ENCODE measurements at regions not wholly inside any gene's neighbourhood (a gene's known extent, or its start where the extent isn't known, plus 50 kb on each side); places are given as distances from the start of the nearest gene placed in this dataset.

DNA sequence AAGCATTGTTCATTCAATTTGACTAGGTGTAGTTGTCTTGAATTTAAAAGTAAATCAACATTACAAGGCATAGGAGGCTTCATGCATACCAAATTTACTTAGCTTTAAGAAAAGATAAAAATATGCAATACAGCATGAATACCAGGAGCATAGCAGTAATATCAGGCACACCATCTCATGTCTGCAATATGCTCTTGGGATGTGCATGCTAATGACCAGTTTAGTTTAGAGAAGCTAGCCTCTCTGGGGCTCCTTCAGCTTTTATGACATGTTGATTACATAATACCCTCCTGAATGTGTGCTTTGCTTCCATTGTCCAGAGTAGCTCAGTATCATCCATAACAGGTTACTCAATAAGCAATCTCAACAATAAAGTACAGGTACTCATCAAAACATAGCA, 497.2 kb downstream of the FLRT2 start:
- intact Hi-C loops (cut with DNase I, micrococcal nuclease), result no loop called here
- DNase-seq (no peak), ATAC-seq (ENCODE audit: poor library complexity) (no peak)
- peaks cover 8% of the 10 kb centered on the region for H3K9me3 Mint-ChIP-seq
- peaks cover 17% of the 10 kb centered on the region for H3K36me3 Mint-ChIP-seq (ENCODE audit: low read depth)
- H3K4me3 ChIP-seq (ENCODE audit: low read length), result no peak overlapping the region
- H3K4me3 Mint-ChIP-seq, result no peak overlapping the region
- no peaks in the 10 kb centered on the region for H3K9me3 ChIP-seq (ENCODE audit: control insufficient read depth in 1 of 2, insufficient read depth in 1 of 2, low read length in 2 of 2)
- no peaks in the 10 kb centered on the region for H3K4me1 ChIP-seq (ENCODE audit: insufficient read depth, low read length)
- ChIA-PET CTCF (no interaction called here), POLR2A (no interaction called here)
- H3K36me3 ChIP-seq (ENCODE audit: insufficient read depth, low read length), result no peaks in the 10 kb centered on the region
- no peak overlapping the region for H3K27ac Mint-ChIP-seq
- no peak overlapping the region for H3K27ac ChIP-seq (ENCODE audit: low read depth in 1 of 2, low read length in 2 of 2)
- no peaks in the 10 kb centered on the region for H3K27me3 Mint-ChIP-seq
- no peaks in the 10 kb centered on the region for H3K27me3 ChIP-seq (ENCODE audit: control insufficient read depth in 1 of 2, insufficient read depth in 2 of 2, low read length in 2 of 2)
- no peak for TF ChIP-seq CTCF (IDR thresholded peaks at IDR 0.05)
- H3K4me1 Mint-ChIP-seq (ENCODE audit: low read depth), result peaks cover 17% of the 10 kb centered on the region

DNA sequence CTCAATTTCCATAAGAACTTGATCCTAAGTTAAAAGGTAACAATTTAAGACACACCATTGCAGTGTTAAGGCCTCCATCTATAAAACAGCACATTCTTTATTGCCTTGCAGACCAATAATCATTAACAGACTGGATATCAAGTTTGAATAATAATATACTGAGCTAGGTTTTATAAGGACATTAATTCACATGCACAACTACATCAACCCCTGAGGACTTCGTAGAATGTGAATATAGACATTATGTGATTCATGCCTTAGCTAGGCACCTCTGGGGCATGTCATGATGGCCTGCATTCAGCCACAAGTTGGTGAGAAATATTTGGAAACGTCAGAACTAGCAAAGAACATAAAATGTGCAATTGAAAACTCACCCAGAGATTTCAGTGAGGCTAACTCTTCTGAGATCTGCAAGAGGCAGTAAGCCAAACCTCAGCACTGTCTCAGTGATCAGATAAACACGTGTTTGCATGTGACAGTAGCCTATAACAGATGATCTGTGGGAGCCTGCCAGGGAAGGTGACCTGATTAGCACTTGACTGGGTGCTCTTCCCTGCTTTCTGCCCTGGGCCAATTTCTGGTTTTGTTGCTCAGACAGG, 492.2 kb downstream of the FLRT2 start:
- H3K36me3 ChIP-seq (ENCODE audit: insufficient read depth, low read length), result no peaks in the 10 kb centered on the region
- ATAC-seq (ENCODE audit: poor library complexity), result no peak
- intact Hi-C loops (cut with DNase I, micrococcal nuclease), result no loop called here
- no peaks in the 10 kb centered on the region for H3K4me1 Mint-ChIP-seq (ENCODE audit: low read depth)
- TF ChIP-seq CTCF (IDR thresholded peaks at IDR 0.05), result no peak
- CTCF ChIA-PET, result no interaction called here
- no peak overlapping the region for H3K27ac Mint-ChIP-seq
- no peak for DNase-seq
- no peak overlapping the region for H3K4me3 Mint-ChIP-seq
- H3K4me3 ChIP-seq (ENCODE audit: low read length), result no peak overlapping the region
- POLR2A ChIA-PET, result no interaction called here
- H3K27me3 ChIP-seq (ENCODE audit: control insufficient read depth in 1 of 2, insufficient read depth in 2 of 2, low read length in 2 of 2), result no peaks in the 10 kb centered on the region
- peaks cover 11% of the 10 kb centered on the region for H3K9me3 Mint-ChIP-seq
- no peaks in the 10 kb centered on the region for H3K9me3 ChIP-seq (ENCODE audit: control insufficient read depth in 1 of 2, insufficient read depth in 1 of 2, low read length in 2 of 2)
- no peaks in the 10 kb centered on the region for H3K27me3 Mint-ChIP-seq
- H3K4me1 ChIP-seq (ENCODE audit: insufficient read depth, low read length), result no peaks in the 10 kb centered on the region
- H3K36me3 Mint-ChIP-seq (ENCODE audit: low read depth), result peaks cover 38% of the 10 kb centered on the region
- no peak overlapping the region for H3K27ac ChIP-seq (ENCODE audit: low read depth in 1 of 2, low read length in 2 of 2)

DNA sequence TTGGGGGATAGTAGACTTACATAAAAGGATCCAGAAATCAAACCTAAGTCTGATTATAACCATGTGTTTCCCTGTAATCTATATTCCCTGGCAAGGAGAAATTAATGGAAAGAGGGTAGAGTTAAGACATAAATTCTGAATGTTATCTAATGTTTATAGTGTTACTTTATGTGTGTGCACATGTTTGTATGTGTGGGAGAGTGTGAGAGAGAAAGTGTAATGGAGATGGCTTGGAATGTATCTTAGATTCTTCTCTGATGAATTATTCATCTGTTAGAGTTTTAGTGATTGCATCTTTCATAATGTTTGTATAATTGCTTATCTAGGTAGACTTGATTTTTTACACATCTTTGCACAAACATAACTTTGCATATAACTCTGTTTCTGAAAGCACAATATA, 490.9 kb downstream of the FLRT2 start:
- H3K27ac Mint-ChIP-seq, result no peak overlapping the region
- H3K4me3 ChIP-seq (ENCODE audit: low read length), result no peak overlapping the region
- no peaks in the 10 kb centered on the region for H3K27me3 Mint-ChIP-seq
- H3K4me3 Mint-ChIP-seq, result no peak overlapping the region
- DNase-seq (no peak), ATAC-seq (ENCODE audit: poor library complexity) (no peak)
- H3K4me1 Mint-ChIP-seq (ENCODE audit: low read depth), result no peaks in the 10 kb centered on the region
- intact Hi-C loops (cut with DNase I, micrococcal nuclease), result no loop called here
- H3K27ac ChIP-seq (ENCODE audit: low read depth in 1 of 2, low read length in 2 of 2), result no peak overlapping the region
- no peak for TF ChIP-seq CTCF (IDR thresholded peaks at IDR 0.05)
- ChIA-PET CTCF (no interaction called here), POLR2A (no interaction called here)
- H3K4me1 ChIP-seq (ENCODE audit: insufficient read depth, low read length), result no peaks in the 10 kb centered on the region
- peaks cover 38% of the 10 kb centered on the region for H3K36me3 Mint-ChIP-seq (ENCODE audit: low read depth)
- no peaks in the 10 kb centered on the region for H3K36me3 ChIP-seq (ENCODE audit: insufficient read depth, low read length)
- H3K9me3 ChIP-seq (ENCODE audit: control insufficient read depth in 1 of 2, insufficient read depth in 1 of 2, low read length in 2 of 2), result no peaks in the 10 kb centered on the region
- peaks cover 11% of the 10 kb centered on the region for H3K9me3 Mint-ChIP-seq
- H3K27me3 ChIP-seq (ENCODE audit: control insufficient read depth in 1 of 2, insufficient read depth in 2 of 2, low read length in 2 of 2), result no peaks in the 10 kb centered on the region
